HUES6 (cell line): ENCODE measurements at regions not wholly inside any gene's neighbourhood (a gene's known extent, or its start where the extent isn't known, plus 50 kb on each side); places are given as distances from the start of the nearest gene placed in this dataset.
"Not testable (repeated sequence)": the region's sequence is repeated elsewhere in the genome, so short reads cannot be mapped to it uniquely, and the experiment has no call there.

ENCODE experiments used
- H3K27ac ChIP-seq: 2 replicates; pipeline ENCODE4 v1.7.0; 2013; ENCODE audit warnings: low read depth, mild to moderate bottlenecking, low read length, inconsistent platforms
- H3K27me3 ChIP-seq: 2 replicates; pipeline ENCODE4 v1.6.1; 2013; ENCODE audit warnings: low read length; ENCODE audit not compliant: control insufficient read depth, insufficient read depth
- H3K36me3 ChIP-seq: 2 replicates; pipeline ENCODE4 v1.6.1; 2013; ENCODE audit warnings: low read length; ENCODE audit not compliant: control insufficient read depth, insufficient read depth
- H3K4me1 ChIP-seq: 2 replicates; pipeline ENCODE4 v1.6.1; 2013; ENCODE audit warnings: low read length; ENCODE audit not compliant: control insufficient read depth, insufficient read depth
- H3K4me3 ChIP-seq: 2 replicates; pipeline ENCODE4 v1.5.1; 2013; ENCODE audit warnings: low read depth, low read length
- H3K9ac ChIP-seq: one replicate; pipeline ENCODE4 v1.6.1; 2013; ENCODE audit warnings: mild to moderate bottlenecking, low read length
- H3K9me3 ChIP-seq: 2 replicates; pipeline ENCODE4 v1.6.1; 2013; ENCODE audit warnings: low read depth, low read length; ENCODE audit not compliant: control insufficient read depth, insufficient read depth

- Histone ChIP-seq H3K9ac (no peak overlapping the region), H3K27ac (no peak overlapping the region; the same call in 1 of the 2 replicates), H3K4me1 (peaks cover 10% of the 10 kb centered on the region), H3K36me3 (no peaks in the 10 kb centered on the region), H3K27me3 (no peaks in the 10 kb centered on the region), H3K4me3 (no peak overlapping the region), H3K9me3 (no peaks in the 10 kb centered on the region)
Measured at GRCh38 chr10:22086730-22087401, 83.3 kb upstream of the DNAJC1 start.

- H3K4me3 ChIP-seq, H3K27me3 ChIP-seq, H3K9me3 ChIP-seq, H3K4me1 ChIP-seq, H3K27ac ChIP-seq, H3K9ac ChIP-seq, H3K36me3 ChIP-seq: not testable (repeated sequence)
Measured at GRCh38 chr10:22079921-22080320, 76.4 kb upstream of the DNAJC1 start.

GRCh38 chr10:22071332-22071731 lies 67.8 kb upstream of the DNAJC1 start:
- no peaks in the 10 kb centered on the region for H3K27me3 ChIP-seq
- H3K27ac ChIP-seq = no peak overlapping the region
- H3K4me3 ChIP-seq = no peak overlapping the region
- peaks cover 4% of the 10 kb centered on the region; the same call in 1 of the 2 replicates for H3K9me3 ChIP-seq
- no peaks in the 10 kb centered on the region for H3K36me3 ChIP-seq
- no peaks in the 10 kb centered on the region for H3K4me1 ChIP-seq
- no peak overlapping the region for H3K9ac ChIP-seq

GRCh38 chr10:22067091-22067490 lies 63.6 kb upstream of the DNAJC1 start:
- Histone ChIP-seq H3K27ac (no peak overlapping the region), H3K9me3 (peaks cover 4% of the 10 kb centered on the region; the same call in 1 of the 2 replicates), H3K9ac (no peak overlapping the region), H3K4me1 (no peaks in the 10 kb centered on the region), H3K27me3 (no peaks in the 10 kb centered on the region), H3K4me3 (no peak overlapping the region), H3K36me3 (no peaks in the 10 kb centered on the region)

- H3K4me3 ChIP-seq = not testable (repeated sequence)
Measured at GRCh38 chr10:22060984-22061383, 57.5 kb upstream of the DNAJC1 start.

GRCh38 chr10:22058201-22058600 lies 54.7 kb upstream of the DNAJC1 start:
- Histone ChIP-seq H3K36me3 (no peaks in the 10 kb centered on the region), H3K4me3 (no peak overlapping the region), H3K27ac (no peak overlapping the region), H3K9ac (no peak overlapping the region), H3K4me1 (no peaks in the 10 kb centered on the region), H3K9me3 (peaks cover 23% of the 10 kb centered on the region), H3K27me3 (no peaks in the 10 kb centered on the region)

More at GRCh38 chr10:22060984-22061383, 57.5 kb upstream of the DNAJC1 start:
- not testable (repeated sequence) for H3K36me3 ChIP-seq, H3K27ac ChIP-seq, H3K27me3 ChIP-seq, H3K4me1 ChIP-seq, H3K9ac ChIP-seq
- H3K9me3 ChIP-seq = peaks cover 20% of the 10 kb centered on the region

GRCh38 chr10:22054961-22055360 lies 51.4 kb upstream of the DNAJC1 start:
- H3K9ac ChIP-seq = no peak overlapping the region
- peaks cover 25% of the 10 kb centered on the region for H3K9me3 ChIP-seq
- no peaks in the 10 kb centered on the region for H3K4me1 ChIP-seq
- H3K36me3 ChIP-seq = no peaks in the 10 kb centered on the region
- no peak overlapping the region for H3K4me3 ChIP-seq
- no peak overlapping the region for H3K27ac ChIP-seq
- H3K27me3 ChIP-seq = no peaks in the 10 kb centered on the region
